CD14-positive monocyte (primary cell): ENCODE measurements at regions not wholly inside any gene's neighbourhood (a gene's known extent, or its start where the extent isn't known, plus 50 kb on each side); places are given as distances from the start of the nearest gene placed in this dataset.

Experiments
- DNase-seq, 3 donors: peaks; one replicate each; pipeline ENCODE4 v3.0.0-alpha.2; 2011 to 2022
- H2AFZ ChIP-seq: 2 replicates; pipeline ENCODE4 v1.6.0; 2012; ENCODE audit warnings: mild to moderate bottlenecking, low read depth, low read length, inconsistent platforms; ENCODE audit not compliant: insufficient read depth, poor library complexity, severe bottlenecking
- H3K27ac ChIP-seq, 2 donors: 1 replicate in 1 of 2; 2 replicates in 1 of 2; pipeline ENCODE4 v1.5.1; 2012 to 2013; ENCODE audit warnings: low read length in 2 of 2, control low read depth in 1 of 2, inconsistent platforms in 1 of 2, low read depth in 1 of 2, mild to moderate bottlenecking in 1 of 2
- H3K27me3 ChIP-seq, 2 donors: one replicate each; pipeline versions ENCODE4 v1.6.0 to v1.6.1; 2011 to 2013; ENCODE audit warnings: low read length in 2 of 2; ENCODE audit not compliant: control insufficient read depth in 2 of 2, insufficient read depth in 2 of 2
- H3K36me3 ChIP-seq, 2 donors: replicated peaks in 1 of 2; 1 replicate in 1 of 2; 2 replicates in 1 of 2; pipeline versions ENCODE4 v1.5.1 to v1.6.1; 2012 to 2013; ENCODE audit warnings: low read length in 2 of 2, control low read depth in 1 of 2, inconsistent platforms in 1 of 2, mild to moderate bottlenecking in 1 of 2; ENCODE audit not compliant: insufficient read depth in 2 of 2, control insufficient read depth in 1 of 2
- H3K4me1 ChIP-seq, 2 donors: 1 replicate in 1 of 2; 2 replicates in 1 of 2; pipeline versions ENCODE4 v1.5.1 to v1.6.1; 2012 to 2013; ENCODE audit warnings: low read length in 2 of 2, control low read depth in 1 of 2, inconsistent platforms in 1 of 2, mild to moderate bottlenecking in 1 of 2, moderate library complexity in 1 of 2; ENCODE audit not compliant: insufficient read depth in 2 of 2, control insufficient read depth in 1 of 2
- H3K4me2 ChIP-seq: replicated peaks from 2 replicates; pipeline ENCODE3; 2012; ENCODE audit warnings: low read length, moderate library complexity, mild to moderate bottlenecking; ENCODE audit not compliant: poor library complexity, severe bottlenecking; ENCODE audit errors: extremely low read depth
- H3K4me3 ChIP-seq, 3 experiments: fragments of 200-600 bp in 1 of 3; sonication (generic) in 1 of 3; replicated peaks in 1 of 3; 1 replicate in 2 of 3; 2 replicates in 1 of 3; pipeline ENCODE4 v1.5.1; 2011 to 2013; ENCODE audit warnings: low read length in 3 of 3, mild to moderate bottlenecking in 3 of 3, control low read depth in 2 of 3, low read depth in 2 of 3, inconsistent platforms in 1 of 3, moderate library complexity in 1 of 3
- H3K79me2 ChIP-seq: 2 replicates; pipeline ENCODE4 v1.6.0; 2012; ENCODE audit warnings: mild to moderate bottlenecking, control low read depth, inconsistent platforms, low read length, moderate library complexity; ENCODE audit not compliant: insufficient read depth
- H3K9ac ChIP-seq: 2 replicates; pipeline ENCODE4 v1.6.0; 2017; ENCODE audit warnings: low read length, mild to moderate bottlenecking; ENCODE audit not compliant: insufficient read depth, poor library complexity, severe bottlenecking
- H3K9me3 ChIP-seq, 2 donors: replicated peaks in 1 of 2; 1 replicate in 1 of 2; 2 replicates in 1 of 2; pipeline versions ENCODE4 v1.5.1 to v1.6.1; 2012 to 2013; ENCODE audit warnings: low read length in 2 of 2, control low read depth in 1 of 2; ENCODE audit not compliant: control insufficient read depth in 1 of 2, insufficient read depth in 1 of 2
- H4K20me1 ChIP-seq: 2 replicates; pipeline ENCODE4 v1.6.0; 2012; ENCODE audit warnings: mild to moderate bottlenecking, low read length, control low read depth, moderate library complexity; ENCODE audit not compliant: insufficient read depth
- H3K27ac Mint-ChIP-seq, 7 donors: one replicate each; pipeline ENCODE4 v1.8.0; 2020; ENCODE audit warnings: mild to moderate bottlenecking in 7 of 7, mixed read lengths in 7 of 7, moderate library complexity in 6 of 7, inconsistent platforms in 2 of 7
- H3K27me3 Mint-ChIP-seq, 3 donors: one replicate each; pipeline ENCODE4 v1.8.0; 2021 to 2022; ENCODE audit warnings: low read depth in 3 of 3, mild to moderate bottlenecking in 3 of 3, mixed read lengths in 3 of 3, moderate library complexity in 3 of 3, inconsistent platforms in 1 of 3
- H3K36me3 Mint-ChIP-seq, 2 donors: one replicate each; pipeline ENCODE4 v1.8.0; 2020; ENCODE audit warnings: mixed read lengths in 2 of 2, inconsistent platforms in 1 of 2, mild to moderate bottlenecking in 1 of 2
- H3K4me1 Mint-ChIP-seq: one replicate; pipeline ENCODE4 v1.8.0; 2020; ENCODE audit warnings: mild to moderate bottlenecking, mixed read lengths
- H3K4me3 Mint-ChIP-seq, 2 donors: one replicate each; pipeline ENCODE4 v1.8.0; 2020; ENCODE audit warnings: mild to moderate bottlenecking in 2 of 2, mixed read lengths in 2 of 2, moderate library complexity in 1 of 2
- H3K9me3 Mint-ChIP-seq, 7 donors: one replicate each; pipeline ENCODE4 v1.8.0; 2020 to 2022; ENCODE audit warnings: mixed read lengths in 7 of 7, mild to moderate bottlenecking in 6 of 7, moderate library complexity in 6 of 7, inconsistent platforms in 2 of 7
- WGBS: methylation state at CpG from one replicate; pipeline ENCODE4 v1.1.5; 2013; ENCODE audit warnings: missing lambda C conversion rate; ENCODE audit not compliant: insufficient coverage; 5-methylcytosine and 5-hydroxymethylcytosine counted together
- intact Hi-C, 2 donors: fragments of 100-400 bp; cut with micrococcal nuclease; formaldehyde crosslinking; loops; one replicate each; pipeline versions ENCODE4 v1.15.0 to v1.15.1; 2023
- TF ChIP-seq, protein P1 (sequence below): fragments of 200-600 bp; IDR thresholded peaks from one replicate; pipeline ENCODE4 v1.8.0; 2022; ENCODE audit warnings: antibody characterized with exemption, mild to moderate bottlenecking

DNA sequence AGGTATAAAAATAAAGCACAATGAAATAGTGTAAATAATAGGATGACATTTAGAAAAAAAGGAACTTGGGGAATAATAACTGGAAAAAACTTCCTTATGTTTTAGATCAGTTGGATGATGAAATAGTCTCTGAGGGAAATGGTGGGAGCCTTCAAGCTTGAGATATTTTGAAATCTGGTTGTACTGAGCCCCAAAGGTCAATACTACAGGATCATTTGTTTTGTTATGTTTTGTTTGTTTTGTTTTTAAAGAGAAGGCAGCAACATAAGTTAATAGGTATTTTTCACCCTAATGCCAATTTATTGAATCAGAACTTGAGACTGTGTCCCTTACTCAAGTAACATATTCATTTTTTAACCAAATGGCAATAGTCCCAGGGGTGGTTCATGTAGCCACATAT is 393.1 kb downstream of the ETS1 start:
- Mint-ChIP-seq H3K27ac (no peak overlapping the region), H3K27me3 (no peaks in the 10 kb centered on the region), H3K4me3 (no peak overlapping the region), H3K36me3 (no peaks in the 10 kb centered on the region), H3K4me1 (peaks cover 32% of the 10 kb centered on the region), H3K9me3 (no peaks in the 10 kb centered on the region)
- H3K27ac ChIP-seq = no peak overlapping the region
- intact Hi-C loops = no loop called here
- TF ChIP-seq, protein P1, sequence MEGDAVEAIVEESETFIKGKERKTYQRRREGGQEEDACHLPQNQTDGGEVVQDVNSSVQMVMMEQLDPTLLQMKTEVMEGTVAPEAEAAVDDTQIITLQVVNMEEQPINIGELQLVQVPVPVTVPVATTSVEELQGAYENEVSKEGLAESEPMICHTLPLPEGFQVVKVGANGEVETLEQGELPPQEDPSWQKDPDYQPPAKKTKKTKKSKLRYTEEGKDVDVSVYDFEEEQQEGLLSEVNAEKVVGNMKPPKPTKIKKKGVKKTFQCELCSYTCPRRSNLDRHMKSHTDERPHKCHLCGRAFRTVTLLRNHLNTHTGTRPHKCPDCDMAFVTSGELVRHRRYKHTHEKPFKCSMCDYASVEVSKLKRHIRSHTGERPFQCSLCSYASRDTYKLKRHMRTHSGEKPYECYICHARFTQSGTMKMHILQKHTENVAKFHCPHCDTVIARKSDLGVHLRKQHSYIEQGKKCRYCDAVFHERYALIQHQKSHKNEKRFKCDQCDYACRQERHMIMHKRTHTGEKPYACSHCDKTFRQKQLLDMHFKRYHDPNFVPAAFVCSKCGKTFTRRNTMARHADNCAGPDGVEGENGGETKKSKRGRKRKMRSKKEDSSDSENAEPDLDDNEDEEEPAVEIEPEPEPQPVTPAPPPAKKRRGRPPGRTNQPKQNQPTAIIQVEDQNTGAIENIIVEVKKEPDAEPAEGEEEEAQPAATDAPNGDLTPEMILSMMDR = no peak
- H3K9me3 ChIP-seq = no peaks in the 10 kb centered on the region
- H3K79me2 ChIP-seq = no peaks in the 10 kb centered on the region
- H3K27me3 ChIP-seq = no peaks in the 10 kb centered on the region
- H3K4me1 ChIP-seq = peaks cover 10 to 26% of the 10 kb centered on the region in 2 donors
- H2AFZ ChIP-seq = no peak overlapping the region
- no peak overlapping the region for H3K4me3 ChIP-seq
- H3K9ac ChIP-seq = no peak overlapping the region
- no peak overlapping the region for H3K4me2 ChIP-seq
- no peak for DNase-seq
- H3K36me3 ChIP-seq = no peaks in the 10 kb centered on the region
- no peaks in the 10 kb centered on the region for H4K20me1 ChIP-seq

DNA sequence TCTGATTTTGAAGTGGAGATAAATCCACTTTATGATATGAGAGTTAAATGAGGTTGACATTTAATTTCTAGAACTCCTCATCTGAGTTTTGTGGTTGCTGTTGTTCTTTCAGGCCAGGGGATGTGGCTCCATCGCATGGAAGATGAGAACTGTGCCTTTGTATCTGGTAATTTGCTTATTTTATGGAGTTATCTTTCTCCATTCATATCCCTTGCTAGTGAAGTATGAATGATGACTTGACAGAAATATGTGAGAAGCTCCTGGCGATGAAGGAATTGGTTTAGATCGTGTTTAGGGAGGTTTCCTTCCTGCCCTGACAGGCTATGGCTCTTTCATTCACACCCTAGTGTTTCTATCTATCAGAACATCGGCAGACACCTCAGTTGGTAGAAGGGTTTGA is 393.7 kb downstream of the ETS1 start:
- no peak for DNase-seq
- H3K36me3 Mint-ChIP-seq = no peaks in the 10 kb centered on the region
- intact Hi-C loops = no loop called here
- Histone ChIP-seq H3K4me3 (no peak overlapping the region), H3K4me1 (peaks cover 10 to 26% of the 10 kb centered on the region in 2 donors), H2AFZ (no peak overlapping the region), H3K9me3 (no peaks in the 10 kb centered on the region), H3K9ac (no peak overlapping the region), H3K27ac (no peak overlapping the region), H3K79me2 (no peaks in the 10 kb centered on the region), H3K4me2 (no peak overlapping the region), H4K20me1 (no peaks in the 10 kb centered on the region), H3K27me3 (no peaks in the 10 kb centered on the region), H3K36me3 (no peaks in the 10 kb centered on the region)
- peaks cover 32% of the 10 kb centered on the region for H3K4me1 Mint-ChIP-seq
- H3K4me3 Mint-ChIP-seq = no peak overlapping the region
- H3K27me3 Mint-ChIP-seq = no peaks in the 10 kb centered on the region
- no peaks in the 10 kb centered on the region for H3K9me3 Mint-ChIP-seq
- H3K27ac Mint-ChIP-seq = no peak overlapping the region
- TF ChIP-seq, protein P1 = no peak
- no CpG with 5 or more reads among the region's 4 CpGs for WGBS
